PFSK-1 (cell line): ENCODE measurements at regions not wholly inside any gene's neighbourhood (a gene's known extent, or its start where the extent isn't known, plus 50 kb on each side); places are given as distances from the start of the nearest gene placed in this dataset.

Experiments
- FOXP2 ChIP-seq: optimal IDR thresholded peaks from 2 replicates; pipeline ENCODE3; 2011; ENCODE audit warnings: borderline replicate concordance, control low read depth, inconsistent platforms; ENCODE audit not compliant: insufficient read depth; ENCODE audit errors: extremely low read length, extremely low read depth
- POLR2AphosphoS5 ChIP-seq: IDR thresholded peaks from 2 replicates; pipeline ENCODE4 v1.6.1; 2012; ENCODE audit warnings: low read depth, mild to moderate bottlenecking, control low read depth, low read length, moderate library complexity
- REST ChIP-seq, 2 experiments: IDR thresholded peaks; 2 replicates each; pipeline versions ENCODE4 v1.6.1 to v1.8.0; 2011 to 2012; ENCODE audit warnings: low read depth in 2 of 2, low read length in 2 of 2, control low read depth in 1 of 2, inconsistent platforms in 1 of 2, mild to moderate bottlenecking in 1 of 2, moderate library complexity in 1 of 2; ENCODE audit not compliant: insufficient read depth in 1 of 2
- SIN3A ChIP-seq: IDR thresholded peaks from 2 replicates; pipeline ENCODE4 v1.6.1; 2012; ENCODE audit warnings: mild to moderate bottlenecking, low read length, moderate library complexity, borderline replicate concordance; ENCODE audit not compliant: insufficient read depth
- TAF1 ChIP-seq: IDR thresholded peaks from 2 replicates; pipeline ENCODE4 v1.6.1; 2012; ENCODE audit warnings: low read length, control low read depth, borderline replicate concordance; ENCODE audit not compliant: insufficient read depth

- TF ChIP-seq SIN3A (no peak), POLR2AphosphoS5 (no peak), TAF1 (no peak), REST (IDR thresholded peaks at IDR 0.05; ENCODE audit: insufficient read depth in 1 of 2, low read depth in 2 of 2, low read length in 2 of 2) (no peak), FOXP2 (no peak)
These were observed 1143.0 kb upstream of the ADGRL2 start for GRCh38 chr1:80657707-80658106.
